ENCODE measurements at regions not wholly inside any gene's neighbourhood (a gene's known extent, or its start where the extent isn't known, plus 50 kb on each side); places are given as distances from the start of the nearest gene placed in this dataset.

DNA sequence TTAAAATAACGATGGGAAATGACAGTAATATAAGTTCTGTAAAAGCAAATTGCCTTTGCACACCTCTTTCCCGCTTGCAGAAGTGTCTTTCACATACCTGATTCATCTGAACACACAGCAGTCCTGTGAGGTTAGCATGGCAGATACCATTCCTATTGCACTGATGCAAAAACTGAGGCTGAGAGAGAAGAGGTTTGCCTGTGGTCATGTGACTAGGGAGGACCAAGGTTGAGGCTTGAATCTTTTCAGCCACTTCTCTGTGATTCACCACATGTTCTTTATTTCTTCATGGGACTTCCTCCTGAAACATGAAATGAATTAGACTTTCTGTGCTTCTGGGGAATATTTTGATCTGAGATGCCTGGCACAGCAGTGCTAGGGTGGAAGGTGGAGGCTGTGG, 92.9 kb downstream of the VEGFA start:
- no peak overlapping the region for H2AK5ac ChIP-seq (ENCODE audit: low read length)

GRCh38 chr6:43861212-43861894, 91.3 kb downstream of the VEGFA start:
- no peak overlapping the region for H4K12ac ChIP-seq (ENCODE audit: low read depth, low read length)
- no peaks in the 10 kb centered on the region for H3K79me2 ChIP-seq (ENCODE audit: control insufficient read depth, insufficient read depth, low read length, poor library complexity)
- H3K4me1 ChIP-seq (ENCODE audit: control insufficient read depth in 1 of 2, insufficient read depth in 2 of 2, low read length in 2 of 2) = peaks cover 2% of the 10 kb centered on the region in 2 experiments
- no peak overlapping the region for H3K9ac ChIP-seq (ENCODE audit: low read length)
- H2AFZ ChIP-seq (ENCODE audit: insufficient read depth, low read length, poor library complexity) = no peak overlapping the region
- no peaks in the 10 kb centered on the region for H3K79me1 ChIP-seq (ENCODE audit: low read length)
- no peak overlapping the region for H3K4ac ChIP-seq (ENCODE audit: low read depth, low read length)
- no peak overlapping the region for H3K4me3 ChIP-seq (ENCODE audit: low read depth, low read length)
- no peak overlapping the region for H3K4me2 ChIP-seq (ENCODE audit: low read length)
- H2BK120ac ChIP-seq (ENCODE audit: insufficient read depth, low read length, poor library complexity) = no peak overlapping the region
- H3K36me3 ChIP-seq (ENCODE audit: control insufficient read depth in 1 of 2, insufficient read depth in 2 of 2, low read length in 2 of 2) = no peaks in the 10 kb centered on the region
- no peaks in the 10 kb centered on the region for H3K27me3 ChIP-seq (ENCODE audit: insufficient read depth, low read length)
- H2BK12ac ChIP-seq (ENCODE audit: low read length) = no peak overlapping the region
- no peak overlapping the region for H3K27ac ChIP-seq (ENCODE audit: low read depth, low read length)
- DNase-seq = no peak
- no peak overlapping the region for H2AK5ac ChIP-seq (ENCODE audit: low read length)
- H2BK5ac ChIP-seq (ENCODE audit: low read depth, low read length, poor library complexity) = no peak overlapping the region
- peaks cover 6% of the 10 kb centered on the region for H3K9me3 ChIP-seq (ENCODE audit: insufficient read depth, low read depth, low read length)
- no CpG with 5 or more reads among the region's 14 CpGs for WGBS (ENCODE audit: extremely low coverage, insufficient coverage, insufficient read length)
- H3K18ac ChIP-seq (ENCODE audit: low read length) = no peak overlapping the region
- H3K23ac ChIP-seq (ENCODE audit: low read length) = peak overlapping the region; percentile 19
- H3K14ac ChIP-seq (ENCODE audit: low read length) = no peak overlapping the region
- no peak overlapping the region for H4K91ac ChIP-seq (ENCODE audit: low read depth, low read length)
- no peak overlapping the region for H4K8ac ChIP-seq (ENCODE audit: low read depth, low read length)

More for the DNA sequence above, 92.9 kb downstream of the VEGFA start:
- Histone ChIP-seq H3K36me3 (ENCODE audit: control insufficient read depth in 1 of 2, insufficient read depth in 2 of 2, low read length in 2 of 2) (no peaks in the 10 kb centered on the region), H3K14ac (ENCODE audit: low read length) (no peak overlapping the region), H3K9me3 (ENCODE audit: insufficient read depth, low read depth, low read length) (peaks cover 6% of the 10 kb centered on the region), H3K23ac (ENCODE audit: low read length) (no peak overlapping the region), H2BK120ac (ENCODE audit: insufficient read depth, low read length, poor library complexity) (no peak overlapping the region), H3K27me3 (ENCODE audit: insufficient read depth, low read length) (no peaks in the 10 kb centered on the region), H3K4me3 (ENCODE audit: low read depth, low read length) (no peak overlapping the region), H3K18ac (ENCODE audit: low read length) (no peak overlapping the region), H3K27ac (ENCODE audit: low read depth, low read length) (no peak overlapping the region), H3K79me2 (ENCODE audit: control insufficient read depth, insufficient read depth, low read length, poor library complexity) (no peaks in the 10 kb centered on the region), H4K12ac (ENCODE audit: low read depth, low read length) (no peak overlapping the region), H2BK12ac (ENCODE audit: low read length) (no peak overlapping the region), H4K8ac (ENCODE audit: low read depth, low read length) (no peak overlapping the region), H4K91ac (ENCODE audit: low read depth, low read length) (no peak overlapping the region), H3K9ac (ENCODE audit: low read length) (no peak overlapping the region), H3K4me2 (ENCODE audit: low read length) (no peak overlapping the region), H3K4ac (ENCODE audit: low read depth, low read length) (no peak overlapping the region), H2AFZ (ENCODE audit: insufficient read depth, low read length, poor library complexity) (no peak overlapping the region), H3K79me1 (ENCODE audit: low read length) (no peaks in the 10 kb centered on the region), H3K4me1 (ENCODE audit: control insufficient read depth in 1 of 2, insufficient read depth in 2 of 2, low read length in 2 of 2) (peaks cover 2% of the 10 kb centered on the region in 2 experiments), H2BK5ac (ENCODE audit: low read depth, low read length, poor library complexity) (no peak overlapping the region)
- no CpG with 5 or more reads among the region's 2 CpGs for WGBS (ENCODE audit: extremely low coverage, insufficient coverage, insufficient read length)
- DNase-seq = no peak

GRCh38 chr6:43860285-43860684, 90.3 kb downstream of the VEGFA start:
- H3K36me3 ChIP-seq (ENCODE audit: control insufficient read depth in 1 of 2, insufficient read depth in 2 of 2, low read length in 2 of 2) = no peaks in the 10 kb centered on the region
- no peak overlapping the region for H3K27ac ChIP-seq (ENCODE audit: low read depth, low read length)
- H3K4me2 ChIP-seq (ENCODE audit: low read length) = no peak overlapping the region
- no peak overlapping the region for H2BK5ac ChIP-seq (ENCODE audit: low read depth, low read length, poor library complexity)
- H4K8ac ChIP-seq (ENCODE audit: low read depth, low read length) = no peak overlapping the region
- no peak overlapping the region for H3K4ac ChIP-seq (ENCODE audit: low read depth, low read length)
- no CpG with 5 or more reads among the region's 7 CpGs for WGBS (ENCODE audit: extremely low coverage, insufficient coverage, insufficient read length)
- no peak overlapping the region for H3K18ac ChIP-seq (ENCODE audit: low read length)
- H3K14ac ChIP-seq (ENCODE audit: low read length) = no peak overlapping the region
- no peak for DNase-seq
- H2BK12ac ChIP-seq (ENCODE audit: low read length) = no peak overlapping the region
- no peak overlapping the region for H3K4me3 ChIP-seq (ENCODE audit: low read depth, low read length)
- H3K79me1 ChIP-seq (ENCODE audit: low read length) = no peaks in the 10 kb centered on the region
- H4K12ac ChIP-seq (ENCODE audit: low read depth, low read length) = no peak overlapping the region
- no peak overlapping the region for H3K9ac ChIP-seq (ENCODE audit: low read length)
- H3K79me2 ChIP-seq (ENCODE audit: control insufficient read depth, insufficient read depth, low read length, poor library complexity) = no peaks in the 10 kb centered on the region
- no peaks in the 10 kb centered on the region for H3K27me3 ChIP-seq (ENCODE audit: insufficient read depth, low read length)
- H2BK120ac ChIP-seq (ENCODE audit: insufficient read depth, low read length, poor library complexity) = no peak overlapping the region
- H3K4me1 ChIP-seq (ENCODE audit: control insufficient read depth in 1 of 2, insufficient read depth in 2 of 2, low read length in 2 of 2) = peaks cover 2% of the 10 kb centered on the region in 2 experiments
- H3K9me3 ChIP-seq (ENCODE audit: insufficient read depth, low read depth, low read length) = peaks cover 6% of the 10 kb centered on the region
- H2AK5ac ChIP-seq (ENCODE audit: low read length) = no peak overlapping the region
- no peak overlapping the region for H4K91ac ChIP-seq (ENCODE audit: low read depth, low read length)
- H3K23ac ChIP-seq (ENCODE audit: low read length) = no peak overlapping the region
- no peak overlapping the region for H2AFZ ChIP-seq (ENCODE audit: insufficient read depth, low read length, poor library complexity)

DNA sequence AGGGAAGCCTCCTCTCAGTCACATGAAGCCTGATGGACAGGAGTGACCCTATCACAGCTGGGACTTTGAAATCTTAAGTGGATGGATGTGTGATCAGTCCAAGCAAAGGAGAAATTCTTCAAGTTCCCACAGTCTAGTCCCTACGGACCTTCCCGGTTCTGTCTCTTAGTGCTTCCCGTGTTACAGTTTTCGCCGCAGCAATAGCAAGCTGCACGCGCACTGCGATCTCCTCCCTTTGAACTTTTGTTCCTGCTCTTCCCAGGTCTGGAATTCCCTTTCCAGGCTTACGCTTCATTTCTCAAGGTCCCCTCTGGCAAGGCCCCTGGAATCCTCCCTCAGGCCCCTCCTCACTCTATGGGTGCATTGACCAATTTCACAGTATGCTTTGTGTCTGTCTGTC, 89.2 kb downstream of the VEGFA start:
- Histone ChIP-seq H3K4me2 (ENCODE audit: low read length) (no peak overlapping the region), H2AK5ac (ENCODE audit: low read length) (no peak overlapping the region), H3K79me2 (ENCODE audit: control insufficient read depth, insufficient read depth, low read length, poor library complexity) (no peaks in the 10 kb centered on the region), H3K4me1 (ENCODE audit: control insufficient read depth in 1 of 2, insufficient read depth in 2 of 2, low read length in 2 of 2) (peaks cover 2% of the 10 kb centered on the region in 2 experiments), H3K9me3 (ENCODE audit: insufficient read depth, low read depth, low read length) (peaks cover 6% of the 10 kb centered on the region), H2BK5ac (ENCODE audit: low read depth, low read length, poor library complexity) (no peak overlapping the region), H2BK120ac (ENCODE audit: insufficient read depth, low read length, poor library complexity) (no peak overlapping the region), H3K4me3 (ENCODE audit: low read depth, low read length) (no peak overlapping the region), H3K14ac (ENCODE audit: low read length) (no peak overlapping the region), H4K8ac (ENCODE audit: low read depth, low read length) (no peak overlapping the region), H3K4ac (ENCODE audit: low read depth, low read length) (no peak overlapping the region), H3K18ac (ENCODE audit: low read length) (no peak overlapping the region), H4K12ac (ENCODE audit: low read depth, low read length) (no peak overlapping the region), H3K23ac (ENCODE audit: low read length) (no peak overlapping the region), H4K91ac (ENCODE audit: low read depth, low read length) (no peak overlapping the region), H2BK12ac (ENCODE audit: low read length) (no peak overlapping the region), H2AFZ (ENCODE audit: insufficient read depth, low read length, poor library complexity) (no peak overlapping the region), H3K79me1 (ENCODE audit: low read length) (no peaks in the 10 kb centered on the region), H3K27me3 (ENCODE audit: insufficient read depth, low read length) (no peaks in the 10 kb centered on the region), H3K27ac (ENCODE audit: low read depth, low read length) (no peak overlapping the region), H3K9ac (ENCODE audit: low read length) (no peak overlapping the region), H3K36me3 (ENCODE audit: control insufficient read depth in 1 of 2, insufficient read depth in 2 of 2, low read length in 2 of 2) (no peaks in the 10 kb centered on the region)
- WGBS (ENCODE audit: extremely low coverage, insufficient coverage, insufficient read length) = no CpG with 5 or more reads among the region's 9 CpGs
- no peak for DNase-seq

Data from trophoblast cell (in vitro differentiated cells and primary cell).